Liver (tissue), 8 donors: ENCODE measurements at regions not wholly inside any gene's neighbourhood (a gene's known extent, or its start where the extent isn't known, plus 50 kb on each side); places are given as distances from the start of the nearest gene placed in this dataset.
A peak's percentile ranks its signal among the peaks of the same experiment; 100 is the strongest.

ENCODE experiments used
- DNase-seq: peaks from one replicate; pipeline ENCODE4 v3.0.0-alpha.2; 2017; ENCODE audit warnings: low spot score
- H3K27ac ChIP-seq, 2 donors: one replicate each; pipeline ENCODE4 v1.7.0; 2013; ENCODE audit warnings: inconsistent platforms in 2 of 2, low read length in 2 of 2, control low read depth in 1 of 2, low read depth in 1 of 2, mild to moderate bottlenecking in 1 of 2
- H3K27me3 ChIP-seq, 4 donors: one replicate each; pipeline versions ENCODE4 v1.6.1 to v1.7.0; 2013; ENCODE audit warnings: low read length in 3 of 4, inconsistent platforms in 1 of 4, mild to moderate bottlenecking in 1 of 4, moderate library complexity in 1 of 4; ENCODE audit not compliant: control insufficient read depth in 4 of 4, insufficient read depth in 4 of 4
- H3K36me3 ChIP-seq, 4 donors: one replicate each; pipeline versions ENCODE4 v1.6.1 to v1.7.0; 2013; ENCODE audit warnings: low read length in 3 of 4, mild to moderate bottlenecking in 3 of 4, low read depth in 1 of 4, moderate library complexity in 1 of 4; ENCODE audit not compliant: control insufficient read depth in 4 of 4, insufficient read depth in 3 of 4
- H3K4me1 ChIP-seq, 4 donors: one replicate each; pipeline versions ENCODE4 v1.6.1 to v1.7.0; 2013; ENCODE audit warnings: low read length in 3 of 4, mild to moderate bottlenecking in 3 of 4, moderate library complexity in 1 of 4; ENCODE audit not compliant: control insufficient read depth in 4 of 4, insufficient read depth in 4 of 4
- H3K4me3 ChIP-seq, 3 donors: one replicate each; pipeline versions ENCODE4 v1.6.1 to v1.7.0; 2013; ENCODE audit warnings: low read length in 3 of 3, control low read depth in 1 of 3, low read depth in 1 of 3, mild to moderate bottlenecking in 1 of 3
- H3K9ac ChIP-seq, 2 donors: one replicate each; pipeline ENCODE4 v1.7.0; 2013; ENCODE audit warnings: low read length in 2 of 2, mild to moderate bottlenecking in 2 of 2, moderate library complexity in 2 of 2, control low read depth in 1 of 2, low read depth in 1 of 2
- H3K9me3 ChIP-seq, 4 donors: one replicate each; pipeline versions ENCODE4 v1.6.1 to v1.7.0; 2013; ENCODE audit warnings: low read length in 3 of 4; ENCODE audit not compliant: control insufficient read depth in 4 of 4
- EGR1 ChIP-seq, 2 donors: IDR thresholded peaks; 2 replicates each; pipeline ENCODE4 v1.6.1; 2016 to 2018; ENCODE audit warnings: antibody characterized with exemption in 2 of 2, low read depth in 2 of 2
- FOXA1 ChIP-seq: IDR thresholded peaks from 2 replicates; pipeline ENCODE4 v1.6.1; 2016; ENCODE audit warnings: antibody characterized with exemption
- FOXA2 ChIP-seq: IDR thresholded peaks from 2 replicates; pipeline ENCODE4 v1.6.1; 2016; ENCODE audit warnings: antibody characterized with exemption
- GABPA ChIP-seq, 2 donors: IDR thresholded peaks in 1 of 2; conservative IDR thresholded peaks in 1 of 2; 2 replicates each; pipeline ENCODE4 v1.6.1; 2016; ENCODE audit warnings: antibody characterized with exemption in 2 of 2, mild to moderate bottlenecking in 1 of 2, moderate library complexity in 1 of 2
- JUND ChIP-seq, 2 donors: IDR thresholded peaks; 2 replicates each; pipeline ENCODE4 v1.6.1; 2016; ENCODE audit warnings: antibody characterized with exemption in 2 of 2
- NR2F2 ChIP-seq: IDR thresholded peaks from 2 replicates; pipeline ENCODE4 v1.6.1; 2016; ENCODE audit warnings: antibody characterized with exemption
- RAD21 ChIP-seq, 2 donors: IDR thresholded peaks; 2 replicates each; pipeline ENCODE4 v1.6.1; 2016; ENCODE audit warnings: antibody characterized with exemption in 2 of 2, mild to moderate bottlenecking in 2 of 2
- RXRA ChIP-seq, 2 donors: IDR thresholded peaks; 2 replicates each; pipeline ENCODE4 v1.6.1; 2017 to 2018; ENCODE audit warnings: antibody characterized with exemption in 2 of 2, mild to moderate bottlenecking in 1 of 2
- SP1 ChIP-seq: IDR thresholded peaks from 2 replicates; pipeline ENCODE4 v1.6.1; 2018; ENCODE audit warnings: antibody characterized with exemption, mild to moderate bottlenecking
- TAF1 ChIP-seq: conservative IDR thresholded peaks from 2 replicates; pipeline ENCODE4 v1.6.1; 2016; ENCODE audit warnings: antibody characterized with exemption, mild to moderate bottlenecking
- WGBS: extraction: QIAGEN DNeasy Blood & Tissue Kit; methylation state at CpG from one replicate; pipeline ENCODE4 v1.1.7; 2013; 5-methylcytosine and 5-hydroxymethylcytosine counted together
- TF ChIP-seq, protein P1 (sequence below): fragments of 150-350 bp; IDR thresholded peaks from 2 replicates; pipeline ENCODE4 v1.5.1; 2017; ENCODE audit warnings: improper control_type of control experiment, low read depth, low read length; ENCODE audit not compliant: missing input control
- TF ChIP-seq, protein P2 (sequence below): IDR thresholded peaks from 2 replicates; pipeline ENCODE4 v1.6.1; 2016; ENCODE audit warnings: antibody characterized with exemption, mild to moderate bottlenecking
- TF ChIP-seq, protein P3 (sequence below): IDR thresholded peaks from 2 replicates; pipeline ENCODE4 v1.6.1; 2016; ENCODE audit warnings: antibody characterized with exemption
- TF ChIP-seq, protein P4 (sequence below): IDR thresholded peaks from 2 replicates; pipeline ENCODE4 v1.6.1; 2016; ENCODE audit warnings: antibody characterized with exemption
- TF ChIP-seq, protein P5 (sequence below): IDR thresholded peaks from 2 replicates; pipeline ENCODE4 v1.6.1; 2016; ENCODE audit warnings: antibody characterized with exemption
- donor health status: healthy.
- donor health status: healthy.
- donor health status: healthy.
- donor health status: healthy.
- donor health status: healthy.

DNA sequence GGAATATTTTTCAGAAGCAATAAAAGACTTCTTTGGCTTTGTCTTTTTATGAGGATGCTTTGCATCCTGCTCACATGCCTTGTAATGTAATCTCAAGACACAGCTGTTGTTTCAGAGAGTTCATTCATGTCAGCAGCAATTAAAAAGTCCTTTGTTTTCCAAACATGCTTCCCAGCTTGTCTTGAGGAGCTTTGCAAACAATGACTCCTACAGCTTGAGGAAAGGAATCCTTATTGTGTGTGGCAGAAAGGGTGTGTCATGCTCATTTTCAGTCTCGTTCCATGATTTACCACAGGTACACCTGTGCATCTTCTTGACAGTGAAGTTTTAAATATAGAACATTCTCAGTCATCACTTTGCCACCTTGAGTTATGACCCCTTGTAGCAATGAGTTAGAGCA is 139.2 kb upstream of the AADAT start (continued):
- TF ChIP-seq GABPA (IDR thresholded peaks at IDR 0.05 in 1 of 2, conservative IDR thresholded peaks at IDR 0.05 in 1 of 2) (no peak), FOXA2 (no peak)

DNA sequence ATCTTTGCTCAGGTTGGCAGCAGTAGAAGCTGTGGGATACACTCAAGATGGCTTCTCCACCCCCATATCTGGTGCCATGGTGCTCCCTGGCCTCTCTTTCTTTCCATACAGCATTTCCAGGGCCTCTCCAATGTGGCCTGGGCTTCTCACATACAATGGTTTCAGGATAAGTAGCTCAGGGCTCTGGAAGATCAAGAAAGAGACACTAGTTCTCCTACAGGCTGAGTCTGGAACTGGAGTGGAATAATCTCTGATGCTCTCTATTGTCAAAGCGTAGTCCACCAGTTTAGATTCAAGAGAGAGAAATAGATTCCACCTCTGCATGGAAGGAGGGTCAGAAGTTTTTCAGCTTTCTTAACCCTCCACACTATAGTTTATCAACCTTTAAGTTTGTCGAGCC is 138.2 kb upstream of the AADAT start:
- TF ChIP-seq SP1 (no peak), RXRA (IDR thresholded peaks at IDR 0.05) (no peak), TAF1 (no peak), NR2F2 (no peak), FOXA1 (no peak)
- TF ChIP-seq, protein P1, sequence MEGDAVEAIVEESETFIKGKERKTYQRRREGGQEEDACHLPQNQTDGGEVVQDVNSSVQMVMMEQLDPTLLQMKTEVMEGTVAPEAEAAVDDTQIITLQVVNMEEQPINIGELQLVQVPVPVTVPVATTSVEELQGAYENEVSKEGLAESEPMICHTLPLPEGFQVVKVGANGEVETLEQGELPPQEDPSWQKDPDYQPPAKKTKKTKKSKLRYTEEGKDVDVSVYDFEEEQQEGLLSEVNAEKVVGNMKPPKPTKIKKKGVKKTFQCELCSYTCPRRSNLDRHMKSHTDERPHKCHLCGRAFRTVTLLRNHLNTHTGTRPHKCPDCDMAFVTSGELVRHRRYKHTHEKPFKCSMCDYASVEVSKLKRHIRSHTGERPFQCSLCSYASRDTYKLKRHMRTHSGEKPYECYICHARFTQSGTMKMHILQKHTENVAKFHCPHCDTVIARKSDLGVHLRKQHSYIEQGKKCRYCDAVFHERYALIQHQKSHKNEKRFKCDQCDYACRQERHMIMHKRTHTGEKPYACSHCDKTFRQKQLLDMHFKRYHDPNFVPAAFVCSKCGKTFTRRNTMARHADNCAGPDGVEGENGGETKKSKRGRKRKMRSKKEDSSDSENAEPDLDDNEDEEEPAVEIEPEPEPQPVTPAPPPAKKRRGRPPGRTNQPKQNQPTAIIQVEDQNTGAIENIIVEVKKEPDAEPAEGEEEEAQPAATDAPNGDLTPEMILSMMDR: no peak
- Histone ChIP-seq H3K27ac (no peak overlapping the region), H3K36me3 (no peaks in the 10 kb centered on the region), H3K4me1 (peaks cover 0 to 2% (median 0%) of the 10 kb centered on the region in 4 donors), H3K9me3 (no peaks in the 10 kb centered on the region), H3K4me3 (no peak overlapping the region), H3K9ac (no peak overlapping the region), H3K27me3 (no peaks in the 10 kb centered on the region)
- 90% methylated on average over 2 of the region's 2 CpGs for WGBS
- DNase-seq: no peak

DNA sequence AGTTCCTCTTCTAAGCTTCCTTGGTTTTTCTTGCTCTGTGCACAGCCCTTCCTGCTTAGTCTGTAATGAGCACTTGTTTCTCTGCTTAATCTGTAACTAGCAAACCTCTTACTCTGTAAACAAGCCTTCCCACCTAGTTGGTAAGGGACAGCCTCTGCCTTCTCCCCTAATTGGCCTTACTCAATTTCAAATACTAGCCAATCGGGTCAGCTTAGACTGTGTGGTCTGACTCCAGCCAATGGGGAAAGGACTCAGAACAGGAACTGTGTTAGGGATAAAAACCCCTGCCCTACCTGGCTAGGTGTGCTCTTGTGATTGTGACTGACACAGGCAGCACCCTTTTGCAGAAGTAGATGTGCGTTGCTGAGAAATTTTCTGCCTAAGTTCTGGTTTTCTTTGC is 136.5 kb upstream of the AADAT start:
- peaks cover 0 to 3% (median 0%) of the 10 kb centered on the region in 4 donors for H3K9me3 ChIP-seq
- TF ChIP-seq FOXA2: peak; percentile 59
- TF ChIP-seq JUND (IDR thresholded peaks at IDR 0.05): no peak
- TF ChIP-seq FOXA1: peak; percentile 27
- no peak for TF ChIP-seq EGR1 (IDR thresholded peaks at IDR 0.05; ENCODE audit: low read depth in 2 of 2)
- TF ChIP-seq RAD21 (IDR thresholded peaks at IDR 0.05): no peak
- TF ChIP-seq SP1: peak; percentile 68
- TF ChIP-seq, protein P2, sequence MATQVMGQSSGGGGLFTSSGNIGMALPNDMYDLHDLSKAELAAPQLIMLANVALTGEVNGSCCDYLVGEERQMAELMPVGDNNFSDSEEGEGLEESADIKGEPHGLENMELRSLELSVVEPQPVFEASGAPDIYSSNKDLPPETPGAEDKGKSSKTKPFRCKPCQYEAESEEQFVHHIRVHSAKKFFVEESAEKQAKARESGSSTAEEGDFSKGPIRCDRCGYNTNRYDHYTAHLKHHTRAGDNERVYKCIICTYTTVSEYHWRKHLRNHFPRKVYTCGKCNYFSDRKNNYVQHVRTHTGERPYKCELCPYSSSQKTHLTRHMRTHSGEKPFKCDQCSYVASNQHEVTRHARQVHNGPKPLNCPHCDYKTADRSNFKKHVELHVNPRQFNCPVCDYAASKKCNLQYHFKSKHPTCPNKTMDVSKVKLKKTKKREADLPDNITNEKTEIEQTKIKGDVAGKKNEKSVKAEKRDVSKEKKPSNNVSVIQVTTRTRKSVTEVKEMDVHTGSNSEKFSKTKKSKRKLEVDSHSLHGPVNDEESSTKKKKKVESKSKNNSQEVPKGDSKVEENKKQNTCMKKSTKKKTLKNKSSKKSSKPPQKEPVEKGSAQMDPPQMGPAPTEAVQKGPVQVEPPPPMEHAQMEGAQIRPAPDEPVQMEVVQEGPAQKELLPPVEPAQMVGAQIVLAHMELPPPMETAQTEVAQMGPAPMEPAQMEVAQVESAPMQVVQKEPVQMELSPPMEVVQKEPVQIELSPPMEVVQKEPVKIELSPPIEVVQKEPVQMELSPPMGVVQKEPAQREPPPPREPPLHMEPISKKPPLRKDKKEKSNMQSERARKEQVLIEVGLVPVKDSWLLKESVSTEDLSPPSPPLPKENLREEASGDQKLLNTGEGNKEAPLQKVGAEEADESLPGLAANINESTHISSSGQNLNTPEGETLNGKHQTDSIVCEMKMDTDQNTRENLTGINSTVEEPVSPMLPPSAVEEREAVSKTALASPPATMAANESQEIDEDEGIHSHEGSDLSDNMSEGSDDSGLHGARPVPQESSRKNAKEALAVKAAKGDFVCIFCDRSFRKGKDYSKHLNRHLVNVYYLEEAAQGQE: peak; percentile 16
- peak; percentile 35 to 49 for TF ChIP-seq RXRA (IDR thresholded peaks at IDR 0.05)
- WGBS: 23% methylated on average over 2 of the region's 2 CpGs
- H3K27me3 ChIP-seq: no peaks in the 10 kb centered on the region
- no peak overlapping the region for H3K27ac ChIP-seq
- peaks cover 0 to 2% (median 0%) of the 10 kb centered on the region in 4 donors for H3K4me1 ChIP-seq
- no peak overlapping the region for H3K4me3 ChIP-seq
- no peaks in the 10 kb centered on the region for H3K36me3 ChIP-seq
- no peak for DNase-seq
- no peak overlapping the region for H3K9ac ChIP-seq

DNA sequence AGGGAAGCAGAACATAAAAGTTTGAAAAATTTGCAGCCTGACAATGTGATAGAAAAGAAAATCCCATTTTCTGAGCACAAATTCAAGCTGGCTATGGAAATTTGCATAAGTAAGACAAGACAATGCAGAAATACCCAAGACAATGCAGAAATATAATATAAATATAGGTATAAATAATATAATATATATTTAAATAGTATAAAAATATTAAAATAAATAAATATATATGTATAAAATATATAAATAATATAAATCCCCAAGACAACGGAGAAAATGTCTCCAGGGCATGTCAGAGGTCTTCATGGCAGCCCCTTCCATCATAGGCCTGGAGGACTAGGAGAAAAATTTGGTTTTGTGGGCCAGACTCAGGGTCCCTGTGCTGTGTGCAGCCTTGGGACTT is 125.0 kb upstream of the AADAT start:
- Histone ChIP-seq H3K36me3 (no peaks in the 10 kb centered on the region), H3K9ac (no peak overlapping the region), H3K4me1 (no peaks in the 10 kb centered on the region), H3K27me3 (no peaks in the 10 kb centered on the region), H3K4me3 (no peak overlapping the region), H3K27ac (no peak overlapping the region), H3K9me3 (peaks cover 0 to 13% (median 3%) of the 10 kb centered on the region in 4 donors)
- WGBS: 67% methylated on average over 1 of the region's 1 CpG
- TF ChIP-seq, protein P3, sequence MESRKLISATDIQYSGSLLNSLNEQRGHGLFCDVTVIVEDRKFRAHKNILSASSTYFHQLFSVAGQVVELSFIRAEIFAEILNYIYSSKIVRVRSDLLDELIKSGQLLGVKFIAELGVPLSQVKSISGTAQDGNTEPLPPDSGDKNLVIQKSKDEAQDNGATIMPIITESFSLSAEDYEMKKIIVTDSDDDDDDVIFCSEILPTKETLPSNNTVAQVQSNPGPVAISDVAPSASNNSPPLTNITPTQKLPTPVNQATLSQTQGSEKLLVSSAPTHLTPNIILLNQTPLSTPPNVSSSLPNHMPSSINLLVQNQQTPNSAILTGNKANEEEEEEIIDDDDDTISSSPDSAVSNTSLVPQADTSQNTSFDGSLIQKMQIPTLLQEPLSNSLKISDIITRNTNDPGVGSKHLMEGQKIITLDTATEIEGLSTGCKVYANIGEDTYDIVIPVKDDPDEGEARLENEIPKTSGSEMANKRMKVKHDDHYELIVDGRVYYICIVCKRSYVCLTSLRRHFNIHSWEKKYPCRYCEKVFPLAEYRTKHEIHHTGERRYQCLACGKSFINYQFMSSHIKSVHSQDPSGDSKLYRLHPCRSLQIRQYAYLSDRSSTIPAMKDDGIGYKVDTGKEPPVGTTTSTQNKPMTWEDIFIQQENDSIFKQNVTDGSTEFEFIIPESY: no peak
- TF ChIP-seq, protein P4, sequence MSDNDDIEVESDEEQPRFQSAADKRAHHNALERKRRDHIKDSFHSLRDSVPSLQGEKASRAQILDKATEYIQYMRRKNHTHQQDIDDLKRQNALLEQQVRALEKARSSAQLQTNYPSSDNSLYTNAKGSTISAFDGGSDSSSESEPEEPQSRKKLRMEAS: no peak
- TF ChIP-seq, protein P1: no peak
- TF ChIP-seq RAD21 (IDR thresholded peaks at IDR 0.05) (no peak), TAF1 (no peak)
- TF ChIP-seq, protein P5, sequence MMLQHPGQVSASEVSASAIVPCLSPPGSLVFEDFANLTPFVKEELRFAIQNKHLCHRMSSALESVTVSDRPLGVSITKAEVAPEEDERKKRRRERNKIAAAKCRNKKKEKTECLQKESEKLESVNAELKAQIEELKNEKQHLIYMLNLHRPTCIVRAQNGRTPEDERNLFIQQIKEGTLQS: no peak
- DNase-seq: no peak
